Suppressor macrophage (primary cell): ENCODE measurements at regions not wholly inside any gene's neighbourhood (a gene's known extent, or its start where the extent isn't known, plus 50 kb on each side); places are given as distances from the start of the nearest gene placed in this dataset.
"Not testable (repeated sequence)": the region's sequence is repeated elsewhere in the genome, so short reads cannot be mapped to it uniquely, and the experiment has no call there.

Source experiments
- DNase-seq, 4 experiments: peaks; one replicate each; pipeline ENCODE4 v3.0.0-alpha.2; 2020 to 2022

DNA sequence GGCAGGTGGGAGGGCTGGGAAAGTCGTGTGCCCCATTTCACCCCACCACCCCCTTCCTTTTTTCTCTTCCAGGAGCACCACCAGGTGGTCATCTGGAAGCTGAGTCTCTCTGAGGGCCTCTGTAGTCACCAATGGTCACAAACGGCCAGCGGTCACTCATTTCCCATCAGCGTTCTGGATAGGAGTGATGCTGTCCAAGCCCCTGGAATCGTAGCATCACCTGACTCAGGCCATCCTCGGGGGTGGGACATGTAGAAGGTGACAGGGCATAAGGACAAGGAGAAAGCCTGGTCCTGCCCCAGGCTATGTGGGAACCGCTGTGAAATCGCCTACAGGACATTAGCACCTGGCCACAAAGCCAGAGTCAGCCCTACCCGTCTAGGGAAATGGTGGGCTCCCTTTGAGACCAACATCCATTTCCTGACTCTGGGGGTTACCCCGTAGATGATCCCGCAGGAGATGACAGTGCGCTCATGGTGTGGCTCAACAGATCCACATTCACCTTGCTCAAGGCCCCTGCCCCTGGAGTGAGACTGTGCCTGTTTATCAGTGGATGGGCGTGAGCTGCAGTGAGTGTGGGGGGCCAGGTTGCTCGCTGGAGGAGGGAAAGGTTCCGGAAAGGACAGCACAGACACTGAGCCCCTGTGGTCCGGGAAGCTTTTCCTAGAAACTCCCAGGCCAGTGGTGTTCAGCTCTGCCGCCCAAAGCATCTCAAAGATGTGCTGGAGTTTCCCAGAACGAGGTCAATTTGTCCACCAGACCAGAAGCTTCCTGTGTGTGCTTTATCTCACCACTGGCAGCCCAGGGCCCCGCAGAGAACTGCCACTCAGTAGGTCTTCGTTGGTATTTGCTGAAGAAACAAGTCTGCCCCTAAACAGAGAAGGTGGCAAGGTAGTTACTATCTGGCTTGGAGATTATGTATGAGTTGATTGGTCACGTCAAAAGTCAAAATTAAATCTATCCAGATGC is 61.1 kb upstream of the UNC5A start:
- DNase-seq, result no peak

DNA sequence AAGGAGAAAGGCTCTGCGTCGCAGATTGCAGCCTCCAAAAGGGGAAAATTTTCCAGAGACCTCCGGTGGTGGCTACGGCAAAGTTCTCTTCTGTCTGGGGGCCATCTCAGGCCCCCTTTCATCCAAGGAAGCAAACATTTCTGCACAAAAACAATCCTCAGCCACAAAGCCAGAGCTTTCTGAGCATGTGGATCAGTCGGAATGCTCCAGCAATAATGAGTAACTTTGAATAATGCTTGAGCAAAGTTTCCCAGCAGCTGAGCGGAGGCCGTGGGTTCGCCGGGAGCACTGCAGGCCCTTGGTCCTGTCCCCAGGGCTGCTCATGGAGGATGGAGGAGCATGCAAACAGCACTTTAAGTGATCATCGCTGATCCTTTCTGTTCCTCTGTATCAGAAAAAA is 60.2 kb upstream of the UNC5A start:
- DNase-seq, result no peak

DNA sequence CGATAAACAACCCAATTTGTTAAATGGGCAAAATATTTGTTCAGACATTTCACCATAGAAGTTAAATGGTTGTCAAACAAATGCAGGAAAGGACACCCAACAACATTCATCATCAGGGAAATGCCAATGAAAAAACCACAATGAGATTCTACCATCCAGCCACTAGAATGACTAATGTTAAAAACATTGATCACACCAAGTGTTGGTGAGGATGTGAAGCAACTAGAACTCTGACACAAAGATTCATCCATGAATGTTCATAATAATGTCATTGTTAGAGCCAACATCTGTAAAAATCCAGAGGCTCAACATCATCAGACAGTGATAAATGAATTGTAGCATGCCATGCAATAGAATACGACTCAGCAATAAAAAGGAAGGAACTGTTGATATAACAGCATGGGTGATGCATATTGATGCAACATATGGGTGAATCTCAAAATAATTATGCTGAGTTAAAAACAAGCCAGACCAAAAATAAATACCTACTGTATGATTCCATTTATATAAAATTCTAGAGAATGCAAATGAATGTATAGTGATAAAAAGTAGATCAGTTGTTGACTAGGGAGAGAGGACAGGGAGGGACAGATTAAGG is 55.9 kb upstream of the UNC5A start:
- DNase-seq, result no peak

DNA sequence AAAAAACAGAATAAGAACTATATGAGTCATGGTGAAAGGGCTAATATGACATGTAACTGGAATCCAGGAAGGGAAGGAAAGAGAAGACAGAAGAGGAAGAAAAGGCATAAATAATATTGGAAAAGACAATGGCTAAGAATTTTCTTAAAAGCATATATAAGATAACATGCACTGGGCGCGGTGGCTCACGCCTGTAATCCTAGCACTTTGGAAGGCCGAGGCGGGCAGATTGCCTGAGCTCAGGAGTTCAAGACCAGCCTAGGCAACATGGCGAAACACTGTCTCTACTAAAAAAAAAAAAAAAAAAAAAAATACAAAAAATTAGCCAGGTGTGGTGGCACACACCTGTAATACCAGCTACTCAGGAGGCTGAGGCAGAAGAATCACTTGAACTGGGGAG is 54.8 kb upstream of the UNC5A start:
- DNase-seq, result not testable (repeated sequence)

DNA sequence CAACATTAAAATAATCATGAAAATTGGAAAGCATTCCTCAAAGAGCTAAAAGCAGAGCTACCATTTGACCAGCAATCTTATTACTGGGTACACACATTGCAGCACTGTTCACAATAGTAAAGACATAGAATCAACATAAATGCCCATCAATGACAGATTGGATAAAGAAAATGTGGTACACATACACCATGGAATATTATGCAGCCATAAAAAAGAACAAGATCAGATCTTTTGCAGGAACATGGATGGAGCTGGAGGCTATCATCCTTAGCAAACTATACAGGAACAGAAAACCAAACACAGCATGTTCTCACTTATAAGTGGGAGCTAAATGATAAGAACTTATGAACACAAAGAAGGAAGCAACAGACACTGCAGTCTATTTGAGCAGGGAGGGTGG is 52.8 kb upstream of the UNC5A start:
- DNase-seq, result not testable (repeated sequence)
